ENCODE measurements at regions not wholly inside any gene's neighbourhood (a gene's known extent, or its start where the extent isn't known, plus 50 kb on each side); places are given as distances from the start of the nearest gene placed in this dataset.

DNA sequence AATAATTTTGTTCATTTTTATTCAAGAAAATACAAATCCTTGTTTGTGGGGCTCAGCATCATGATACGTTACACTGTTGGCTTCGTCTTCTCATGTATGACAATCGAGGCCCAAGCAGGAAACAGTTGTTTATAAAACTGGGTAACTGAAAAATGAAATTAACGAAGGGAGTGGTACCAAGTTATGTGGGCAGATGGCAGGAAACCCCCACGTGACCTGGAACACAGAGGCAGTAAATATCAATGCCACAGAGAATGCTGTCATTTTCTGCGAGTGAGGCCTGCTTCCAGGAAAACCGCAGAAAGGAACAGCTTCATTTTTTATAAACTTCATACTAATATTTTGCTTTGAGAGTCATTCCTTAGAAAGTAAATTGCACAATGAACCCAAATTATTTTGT lies 201.0 kb upstream of the ADARB2 start:
- Histone ChIP-seq H4K20me1 (ENCODE audit: control insufficient read depth, insufficient read depth, low read length, poor library complexity, severe bottlenecking) (no peaks in the 10 kb centered on the region), H3K27me3 (replicated peaks in 1 of 4; ENCODE audit: control extremely low read depth in 1 of 4, control insufficient read depth in 3 of 4, insufficient read depth in 4 of 4, low read length in 3 of 4) (no peaks in the 10 kb centered on the region), H3K4me3 (ENCODE audit: control extremely low read depth in 1 of 5, extremely low read depth in 1 of 5, insufficient read depth in 1 of 5, low read depth in 2 of 5, low read length in 4 of 5) (no peak overlapping the region), H3K9me3 (ENCODE audit: control extremely low read depth in 1 of 3, control insufficient read depth in 2 of 3, insufficient read depth in 1 of 3, low read length in 2 of 3) (peaks cover 0 to 11% (median 0%) of the 10 kb centered on the region in 3 donors), H3K27ac (ENCODE audit: low read length in 2 of 2) (peak overlapping the region; percentile 89 to 91), H2AFZ (ENCODE audit: insufficient read depth, low read depth, low read length, poor library complexity, severe bottlenecking) (no peak overlapping the region), H3K79me2 (ENCODE audit: control insufficient read depth, insufficient read depth, low read length) (no peaks in the 10 kb centered on the region), H3K9ac (ENCODE audit: low read length) (peak overlapping the region; percentile 42), H3K36me3 (replicated peaks in 1 of 2; ENCODE audit: control extremely low read depth in 1 of 2, control insufficient read depth in 1 of 2, extremely low read depth in 1 of 2, insufficient read depth in 2 of 2, low read length in 1 of 2) (no peaks in the 10 kb centered on the region), H3K4me2 (replicated peaks; ENCODE audit: low read depth, low read length, poor library complexity, severe bottlenecking) (peak overlapping the region; percentile 65), H3K4me1 (ENCODE audit: control insufficient read depth in 2 of 2, insufficient read depth in 2 of 2, low read length in 2 of 2) (peaks cover 32 to 39% of the 10 kb centered on the region in 2 donors)
- TF ChIP-seq, protein P1, sequence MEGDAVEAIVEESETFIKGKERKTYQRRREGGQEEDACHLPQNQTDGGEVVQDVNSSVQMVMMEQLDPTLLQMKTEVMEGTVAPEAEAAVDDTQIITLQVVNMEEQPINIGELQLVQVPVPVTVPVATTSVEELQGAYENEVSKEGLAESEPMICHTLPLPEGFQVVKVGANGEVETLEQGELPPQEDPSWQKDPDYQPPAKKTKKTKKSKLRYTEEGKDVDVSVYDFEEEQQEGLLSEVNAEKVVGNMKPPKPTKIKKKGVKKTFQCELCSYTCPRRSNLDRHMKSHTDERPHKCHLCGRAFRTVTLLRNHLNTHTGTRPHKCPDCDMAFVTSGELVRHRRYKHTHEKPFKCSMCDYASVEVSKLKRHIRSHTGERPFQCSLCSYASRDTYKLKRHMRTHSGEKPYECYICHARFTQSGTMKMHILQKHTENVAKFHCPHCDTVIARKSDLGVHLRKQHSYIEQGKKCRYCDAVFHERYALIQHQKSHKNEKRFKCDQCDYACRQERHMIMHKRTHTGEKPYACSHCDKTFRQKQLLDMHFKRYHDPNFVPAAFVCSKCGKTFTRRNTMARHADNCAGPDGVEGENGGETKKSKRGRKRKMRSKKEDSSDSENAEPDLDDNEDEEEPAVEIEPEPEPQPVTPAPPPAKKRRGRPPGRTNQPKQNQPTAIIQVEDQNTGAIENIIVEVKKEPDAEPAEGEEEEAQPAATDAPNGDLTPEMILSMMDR (IDR thresholded peaks at IDR 0.05): no peak
- no peak for TF ChIP-seq EZH2 (IDR thresholded peaks at IDR 0.05; ENCODE audit: borderline replicate concordance, insufficient read depth, low read depth, low read length, poor library complexity, severe bottlenecking)
- Mint-ChIP-seq H3K9me3 (ENCODE audit: insufficient read depth) (peaks cover 2% of the 10 kb centered on the region), H3K27ac (peak overlapping the region; percentile 27), H3K27me3 (no peaks in the 10 kb centered on the region), H3K4me1 (peaks cover 24% of the 10 kb centered on the region), H3K4me3 (peak overlapping the region; percentile 79)
- peak; percentile 37 for ATAC-seq (ENCODE audit: low read depth)
- 7% methylated on average over 3 of the region's 7 CpGs for WGBS (ENCODE audit: insufficient coverage)
- CTCF ChIA-PET: no interaction called here
- peak; percentile 80 for DNase-seq
- intact Hi-C loops (cut with micrococcal nuclease): loop anchor here (10.0 kb wide), 1 partner anchor 514 kb away; no protein-coding TSS in a partner anchor
- POLR2A ChIA-PET: no interaction called here

DNA sequence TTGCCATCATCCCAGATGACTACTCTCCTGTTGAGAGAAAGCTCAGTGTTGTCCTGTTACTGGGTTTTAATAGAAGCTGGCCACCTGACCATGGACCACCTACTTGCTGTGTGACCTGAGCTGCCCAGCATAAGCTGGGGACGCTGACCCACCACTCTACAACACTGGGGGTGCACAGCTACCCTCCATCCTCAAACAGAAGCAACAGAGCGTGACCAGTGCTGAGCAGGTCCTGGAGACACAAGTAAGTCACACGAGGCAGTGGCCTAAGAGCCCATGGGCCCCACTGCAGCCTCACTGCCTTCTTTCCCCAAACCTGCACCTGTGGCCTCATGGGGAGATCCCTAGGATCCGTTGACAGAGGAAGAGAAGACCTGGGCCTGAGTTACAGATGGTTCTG lies 198.6 kb upstream of the ADARB2 start:
- 44% methylated on average over 4 of the region's 4 CpGs for WGBS (ENCODE audit: insufficient coverage)
- peaks cover 4% of the 10 kb centered on the region for H3K27me3 Mint-ChIP-seq
- ATAC-seq (ENCODE audit: low read depth) (no peak), DNase-seq (no peak)
- peaks cover 0 to 11% (median 0%) of the 10 kb centered on the region in 3 donors for H3K9me3 ChIP-seq (ENCODE audit: control extremely low read depth in 1 of 3, control insufficient read depth in 2 of 3, insufficient read depth in 1 of 3, low read length in 2 of 3)
- H3K9me3 Mint-ChIP-seq (ENCODE audit: insufficient read depth): peaks cover 2% of the 10 kb centered on the region
- no peaks in the 10 kb centered on the region for H3K27me3 ChIP-seq (replicated peaks in 1 of 4; ENCODE audit: control extremely low read depth in 1 of 4, control insufficient read depth in 3 of 4, insufficient read depth in 4 of 4, low read length in 3 of 4)
- ChIA-PET CTCF (no interaction called here), POLR2A (no interaction called here)
- H3K4me2 ChIP-seq (replicated peaks; ENCODE audit: low read depth, low read length, poor library complexity, severe bottlenecking): no peak overlapping the region
- H3K4me1 Mint-ChIP-seq: peaks cover 18% of the 10 kb centered on the region
- H4K20me1 ChIP-seq (ENCODE audit: control insufficient read depth, insufficient read depth, low read length, poor library complexity, severe bottlenecking): no peaks in the 10 kb centered on the region
- intact Hi-C loops (cut with micrococcal nuclease): loop anchor here (10.0 kb wide), 1 partner anchor 511 kb away; no protein-coding TSS in a partner anchor
- H3K9ac ChIP-seq (ENCODE audit: low read length): no peak overlapping the region
- TF ChIP-seq EZH2 (IDR thresholded peaks at IDR 0.05; ENCODE audit: borderline replicate concordance, insufficient read depth, low read depth, low read length, poor library complexity, severe bottlenecking): no peak
- TF ChIP-seq, protein P1 (IDR thresholded peaks at IDR 0.05): no peak
- peaks cover 24 to 38% of the 10 kb centered on the region in 2 donors for H3K4me1 ChIP-seq (ENCODE audit: control insufficient read depth in 2 of 2, insufficient read depth in 2 of 2, low read length in 2 of 2)
- no peaks in the 10 kb centered on the region for H3K36me3 ChIP-seq (replicated peaks in 1 of 2; ENCODE audit: control extremely low read depth in 1 of 2, control insufficient read depth in 1 of 2, extremely low read depth in 1 of 2, insufficient read depth in 2 of 2, low read length in 1 of 2)
- no peaks in the 10 kb centered on the region for H3K79me2 ChIP-seq (ENCODE audit: control insufficient read depth, insufficient read depth, low read length)
- no peak overlapping the region for H3K27ac Mint-ChIP-seq
- no peak overlapping the region for H3K4me3 ChIP-seq (ENCODE audit: control extremely low read depth in 1 of 5, extremely low read depth in 1 of 5, insufficient read depth in 1 of 5, low read depth in 2 of 5, low read length in 4 of 5)
- no peak overlapping the region for H3K4me3 Mint-ChIP-seq
- H2AFZ ChIP-seq (ENCODE audit: insufficient read depth, low read depth, low read length, poor library complexity, severe bottlenecking): no peak overlapping the region
- no peak overlapping the region for H3K27ac ChIP-seq (ENCODE audit: low read length in 2 of 2)

Data from B cell (primary cell).